ENCODE measurements at regions not wholly inside any gene's neighbourhood (a gene's known extent, or its start where the extent isn't known, plus 50 kb on each side); places are given as distances from the start of the nearest gene placed in this dataset.

DNA sequence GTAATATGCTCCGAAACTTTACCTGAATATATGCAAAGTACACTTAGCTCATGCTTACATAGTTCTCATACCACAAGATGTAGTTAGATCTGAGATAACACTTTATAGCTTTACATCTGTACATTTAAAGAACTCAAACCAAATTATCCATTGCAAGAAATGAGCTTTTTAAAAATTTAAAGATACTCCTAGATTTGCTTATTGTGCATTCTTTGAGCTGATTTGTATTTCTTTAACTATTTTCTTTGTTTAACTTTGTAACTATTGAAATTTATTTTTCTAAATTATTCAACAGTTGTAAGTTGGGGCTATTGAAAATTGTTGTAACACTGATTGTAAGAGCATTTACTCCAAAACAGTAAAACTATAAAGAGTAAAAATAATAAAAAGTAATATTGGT lies 340.2 kb upstream of the NOVA1 start:
- FAIRE-seq, result no peak

DNA sequence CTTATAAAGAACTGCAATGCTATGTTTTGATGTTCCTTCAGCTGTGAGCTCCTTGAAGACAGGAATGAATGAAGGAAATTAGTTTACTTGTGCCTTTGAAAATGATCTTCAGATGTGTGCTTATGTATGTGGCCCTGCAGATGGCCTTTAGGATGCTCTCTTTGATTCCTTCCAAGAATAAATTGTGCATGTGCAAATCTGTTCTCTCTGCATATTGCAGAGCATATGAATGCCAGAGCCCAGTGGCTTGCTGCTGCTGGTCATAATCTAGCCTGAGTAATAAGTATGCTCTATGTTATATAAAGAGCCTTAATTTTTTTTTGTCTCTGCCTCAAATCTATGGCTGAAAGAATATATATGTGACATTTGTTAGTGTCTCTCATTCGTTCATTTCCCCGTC lies 341.9 kb upstream of the NOVA1 start:
- Mint-ChIP-seq H3K4me1 (ENCODE audit: low read depth, unreplicated experiment) (no peaks in the 10 kb centered on the region), H3K4me3 (ENCODE audit: unreplicated experiment) (no peak overlapping the region), H3K27me3 (ENCODE audit: low read depth, unreplicated experiment) (no peaks in the 10 kb centered on the region), H3K9me3 (ENCODE audit: unreplicated experiment) (peaks cover 3% of the 10 kb centered on the region), H3K36me3 (ENCODE audit: low read depth, unreplicated experiment) (no peaks in the 10 kb centered on the region), H3K27ac (ENCODE audit: unreplicated experiment) (no peak overlapping the region)
- H3K36me3 ChIP-seq (ENCODE audit: insufficient read depth, low read length), result no peaks in the 10 kb centered on the region
- no peaks in the 10 kb centered on the region for H4K20me1 ChIP-seq (ENCODE audit: insufficient read depth, low read length)
- no peaks in the 10 kb centered on the region for H3K27me3 ChIP-seq (ENCODE audit: insufficient read depth, low read length)
- DNase-seq (ENCODE audit: low read depth) (no peak), FAIRE-seq (no peak)
- no peak overlapping the region for H3K9ac ChIP-seq (ENCODE audit: low read length)
- H3K9me3 ChIP-seq (ENCODE audit: insufficient read depth, low read depth, low read length), result no peaks in the 10 kb centered on the region
- H3K4me1 ChIP-seq (ENCODE audit: insufficient read depth, low read length), result no peaks in the 10 kb centered on the region
- H3K4me2 ChIP-seq (ENCODE audit: low read length), result no peak overlapping the region
- H3K79me2 ChIP-seq (ENCODE audit: insufficient read depth, low read length), result no peaks in the 10 kb centered on the region
- H2AFZ ChIP-seq (ENCODE audit: low read depth, low read length), result no peak overlapping the region
- H3K27ac ChIP-seq (ENCODE audit: low read depth, low read length), result no peak overlapping the region
- no peak overlapping the region for H3K4me3 ChIP-seq (ENCODE audit: insufficient read depth, low read depth, low read length)
- TF ChIP-seq, protein P1, sequence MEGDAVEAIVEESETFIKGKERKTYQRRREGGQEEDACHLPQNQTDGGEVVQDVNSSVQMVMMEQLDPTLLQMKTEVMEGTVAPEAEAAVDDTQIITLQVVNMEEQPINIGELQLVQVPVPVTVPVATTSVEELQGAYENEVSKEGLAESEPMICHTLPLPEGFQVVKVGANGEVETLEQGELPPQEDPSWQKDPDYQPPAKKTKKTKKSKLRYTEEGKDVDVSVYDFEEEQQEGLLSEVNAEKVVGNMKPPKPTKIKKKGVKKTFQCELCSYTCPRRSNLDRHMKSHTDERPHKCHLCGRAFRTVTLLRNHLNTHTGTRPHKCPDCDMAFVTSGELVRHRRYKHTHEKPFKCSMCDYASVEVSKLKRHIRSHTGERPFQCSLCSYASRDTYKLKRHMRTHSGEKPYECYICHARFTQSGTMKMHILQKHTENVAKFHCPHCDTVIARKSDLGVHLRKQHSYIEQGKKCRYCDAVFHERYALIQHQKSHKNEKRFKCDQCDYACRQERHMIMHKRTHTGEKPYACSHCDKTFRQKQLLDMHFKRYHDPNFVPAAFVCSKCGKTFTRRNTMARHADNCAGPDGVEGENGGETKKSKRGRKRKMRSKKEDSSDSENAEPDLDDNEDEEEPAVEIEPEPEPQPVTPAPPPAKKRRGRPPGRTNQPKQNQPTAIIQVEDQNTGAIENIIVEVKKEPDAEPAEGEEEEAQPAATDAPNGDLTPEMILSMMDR (IDR thresholded peaks at IDR 0.05; ENCODE audit: insufficient read depth, low read depth, low read length), result no peak
- TF ChIP-seq EZH2 (IDR thresholded peaks at IDR 0.05; ENCODE audit: insufficient read depth, low read length), result no peak

More for the DNA sequence above, 340.2 kb upstream of the NOVA1 start:
- no peak overlapping the region for H2AFZ ChIP-seq (ENCODE audit: low read depth, low read length)
- H3K27me3 ChIP-seq (ENCODE audit: insufficient read depth, low read length), result no peaks in the 10 kb centered on the region
- no peaks in the 10 kb centered on the region for H3K9me3 ChIP-seq (ENCODE audit: insufficient read depth, low read depth, low read length)
- no peak for TF ChIP-seq EZH2 (IDR thresholded peaks at IDR 0.05; ENCODE audit: insufficient read depth, low read length)
- TF ChIP-seq, protein P1 (IDR thresholded peaks at IDR 0.05; ENCODE audit: insufficient read depth, low read depth, low read length), result no peak
- no peak overlapping the region for H3K27ac ChIP-seq (ENCODE audit: low read depth, low read length)
- no peaks in the 10 kb centered on the region for H4K20me1 ChIP-seq (ENCODE audit: insufficient read depth, low read length)
- H3K9ac ChIP-seq (ENCODE audit: low read length), result no peak overlapping the region
- DNase-seq (ENCODE audit: low read depth), result no peak
- no peaks in the 10 kb centered on the region for H3K27me3 Mint-ChIP-seq (ENCODE audit: low read depth, unreplicated experiment)
- no peaks in the 10 kb centered on the region for H3K36me3 Mint-ChIP-seq (ENCODE audit: low read depth, unreplicated experiment)
- H3K4me3 ChIP-seq (ENCODE audit: insufficient read depth, low read depth, low read length), result no peak overlapping the region
- no peak overlapping the region for H3K4me3 Mint-ChIP-seq (ENCODE audit: unreplicated experiment)
- no peaks in the 10 kb centered on the region for H3K79me2 ChIP-seq (ENCODE audit: insufficient read depth, low read length)
- H3K36me3 ChIP-seq (ENCODE audit: insufficient read depth, low read length), result no peaks in the 10 kb centered on the region
- no peak overlapping the region for H3K4me2 ChIP-seq (ENCODE audit: low read length)
- no peaks in the 10 kb centered on the region for H3K4me1 Mint-ChIP-seq (ENCODE audit: low read depth, unreplicated experiment)
- H3K27ac Mint-ChIP-seq (ENCODE audit: unreplicated experiment), result no peak overlapping the region
- no peaks in the 10 kb centered on the region for H3K4me1 ChIP-seq (ENCODE audit: insufficient read depth, low read length)
- peaks cover 3% of the 10 kb centered on the region for H3K9me3 Mint-ChIP-seq (ENCODE audit: unreplicated experiment)

DNA sequence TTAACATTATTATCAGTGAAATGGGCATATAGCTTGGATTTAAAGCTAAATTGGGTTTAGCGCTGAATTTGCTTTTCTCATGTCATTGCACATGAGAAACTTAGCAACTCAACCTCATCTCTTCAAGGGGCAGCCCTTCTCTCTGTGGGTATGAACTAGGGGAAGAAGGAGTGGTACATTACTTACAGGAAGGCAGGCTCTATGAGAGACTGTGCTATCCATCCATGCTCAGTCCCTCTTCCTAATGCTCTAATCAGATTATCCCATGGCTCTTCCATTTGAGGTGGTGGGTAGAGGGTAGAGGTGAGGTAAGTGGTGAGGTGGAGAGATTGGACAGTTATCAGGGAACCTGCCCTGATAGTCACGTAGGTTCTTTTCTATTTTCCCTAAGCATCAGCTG lies 343.7 kb upstream of the NOVA1 start:
- peaks cover 3% of the 10 kb centered on the region for H3K9me3 Mint-ChIP-seq (ENCODE audit: unreplicated experiment)

More for the DNA sequence above, 343.7 kb upstream of the NOVA1 start:
- Histone ChIP-seq H4K20me1 (ENCODE audit: insufficient read depth, low read length) (no peaks in the 10 kb centered on the region), H3K27ac (ENCODE audit: low read depth, low read length) (no peak overlapping the region), H3K4me1 (ENCODE audit: insufficient read depth, low read length) (no peaks in the 10 kb centered on the region), H3K9me3 (ENCODE audit: insufficient read depth, low read depth, low read length) (no peaks in the 10 kb centered on the region), H3K9ac (ENCODE audit: low read length) (no peak overlapping the region), H3K79me2 (ENCODE audit: insufficient read depth, low read length) (no peaks in the 10 kb centered on the region), H3K27me3 (ENCODE audit: insufficient read depth, low read length) (no peaks in the 10 kb centered on the region), H3K4me3 (ENCODE audit: insufficient read depth, low read depth, low read length) (no peak overlapping the region), H3K4me2 (ENCODE audit: low read length) (no peak overlapping the region), H3K36me3 (ENCODE audit: insufficient read depth, low read length) (no peaks in the 10 kb centered on the region), H2AFZ (ENCODE audit: low read depth, low read length) (no peak overlapping the region)
- H3K27me3 Mint-ChIP-seq (ENCODE audit: low read depth, unreplicated experiment), result no peaks in the 10 kb centered on the region
- no peaks in the 10 kb centered on the region for H3K36me3 Mint-ChIP-seq (ENCODE audit: low read depth, unreplicated experiment)
- TF ChIP-seq EZH2 (IDR thresholded peaks at IDR 0.05; ENCODE audit: insufficient read depth, low read length), result no peak
- DNase-seq (ENCODE audit: low read depth) (no peak), FAIRE-seq (no peak)
- no peak overlapping the region for H3K4me3 Mint-ChIP-seq (ENCODE audit: unreplicated experiment)
- H3K27ac Mint-ChIP-seq (ENCODE audit: unreplicated experiment), result no peak overlapping the region
- H3K4me1 Mint-ChIP-seq (ENCODE audit: low read depth, unreplicated experiment), result no peaks in the 10 kb centered on the region
